Vagina (tissue), 2 donors: ENCODE measurements at regions not wholly inside any gene's neighbourhood (a gene's known extent, or its start where the extent isn't known, plus 50 kb on each side); places are given as distances from the start of the nearest gene placed in this dataset.

Experiments used
- DNase-seq, 2 donors: peaks; one replicate each; pipeline ENCODE4 v3.0.0-alpha.2; 2017; ENCODE audit errors: extremely low spot score in 2 of 2
- H3K27ac ChIP-seq: fragments of 200-600 bp; sonication (generic); one replicate; pipeline ENCODE4 v1.5.1; 2019
- H3K27me3 ChIP-seq: fragments of 200-600 bp; sonication (generic); one replicate; pipeline ENCODE4 v1.5.1; 2019
- H3K36me3 ChIP-seq, 2 donors: fragments of 200-600 bp; sonication (generic); one replicate each; pipeline ENCODE4 v1.5.1; 2017 to 2019
- H3K4me1 ChIP-seq: fragments of 200-600 bp; sonication (generic); one replicate; pipeline ENCODE4 v1.5.1; 2019
- H3K4me3 ChIP-seq, 2 donors: fragments of 200-600 bp; sonication (generic); 1 replicate in 1 of 2; 2 replicates in 1 of 2; pipeline ENCODE4 v1.5.1; 2016 to 2019
- H3K9me3 ChIP-seq: fragments of 200-600 bp; sonication (generic); one replicate; pipeline ENCODE4 v1.5.1; 2019
- POLR2A ChIP-seq, 2 donors: fragments of 450-650 bp; IDR thresholded peaks; one replicate each; pipeline ENCODE4 v1.6.1; 2017; ENCODE audit warnings: antibody characterized with exemption in 2 of 2, mild to moderate bottlenecking in 2 of 2, moderate library complexity in 2 of 2
- POLR2AphosphoS5 ChIP-seq, 2 donors: sonication (generic); formaldehyde crosslinking; IDR thresholded peaks; one replicate each; pipeline ENCODE4 v1.9.0; 2017; ENCODE audit warnings: antibody characterized with exemption in 2 of 2, mild to moderate bottlenecking in 2 of 2, low read depth in 1 of 2; ENCODE audit not compliant: insufficient read depth in 1 of 2
- intact Hi-C: fragments of 100-400 bp; cut with DNase I; formaldehyde crosslinking; loops from one replicate; pipeline ENCODE4 v1.15.1; 2023
- TF ChIP-seq, protein P1 (sequence below), 3 experiments: fragments of 450-650 bp in 2 of 3; fragments of 200-600 bp in 1 of 3; sonication (generic) in 1 of 3; IDR thresholded peaks; one replicate each; pipeline ENCODE4 v1.5.1; 2017 to 2019; ENCODE audit warnings: antibody characterized with exemption in 3 of 3, mild to moderate bottlenecking in 2 of 3, moderate library complexity in 2 of 3

DNA sequence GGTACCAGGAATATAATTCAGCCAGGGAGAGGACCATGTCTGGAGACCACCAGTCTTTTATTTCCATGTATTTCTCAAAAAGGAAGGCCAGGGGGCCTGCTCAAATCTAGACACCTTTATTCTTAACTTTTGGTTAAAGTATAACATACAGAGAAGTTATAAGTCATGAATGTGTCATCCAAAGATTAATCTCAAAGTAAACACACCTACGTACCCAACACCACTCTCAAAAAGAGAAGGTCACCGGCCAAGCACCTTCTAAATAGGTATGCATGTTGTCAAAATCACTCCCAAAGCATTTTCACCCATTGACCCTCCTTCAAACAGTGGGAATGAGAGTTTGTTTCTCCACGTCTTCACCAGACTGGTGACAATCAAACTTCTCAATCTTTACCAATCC lies 60.0 kb upstream of the FZD10 start:
- TF ChIP-seq, protein P1, sequence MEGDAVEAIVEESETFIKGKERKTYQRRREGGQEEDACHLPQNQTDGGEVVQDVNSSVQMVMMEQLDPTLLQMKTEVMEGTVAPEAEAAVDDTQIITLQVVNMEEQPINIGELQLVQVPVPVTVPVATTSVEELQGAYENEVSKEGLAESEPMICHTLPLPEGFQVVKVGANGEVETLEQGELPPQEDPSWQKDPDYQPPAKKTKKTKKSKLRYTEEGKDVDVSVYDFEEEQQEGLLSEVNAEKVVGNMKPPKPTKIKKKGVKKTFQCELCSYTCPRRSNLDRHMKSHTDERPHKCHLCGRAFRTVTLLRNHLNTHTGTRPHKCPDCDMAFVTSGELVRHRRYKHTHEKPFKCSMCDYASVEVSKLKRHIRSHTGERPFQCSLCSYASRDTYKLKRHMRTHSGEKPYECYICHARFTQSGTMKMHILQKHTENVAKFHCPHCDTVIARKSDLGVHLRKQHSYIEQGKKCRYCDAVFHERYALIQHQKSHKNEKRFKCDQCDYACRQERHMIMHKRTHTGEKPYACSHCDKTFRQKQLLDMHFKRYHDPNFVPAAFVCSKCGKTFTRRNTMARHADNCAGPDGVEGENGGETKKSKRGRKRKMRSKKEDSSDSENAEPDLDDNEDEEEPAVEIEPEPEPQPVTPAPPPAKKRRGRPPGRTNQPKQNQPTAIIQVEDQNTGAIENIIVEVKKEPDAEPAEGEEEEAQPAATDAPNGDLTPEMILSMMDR (IDR thresholded peaks at IDR 0.05): no peak
- TF ChIP-seq POLR2A (IDR thresholded peaks at IDR 0.05): no peak
- no peak for TF ChIP-seq POLR2AphosphoS5 (IDR thresholded peaks at IDR 0.05; ENCODE audit: insufficient read depth in 1 of 2, low read depth in 1 of 2)
- intact Hi-C loops: no loop called here
- H3K36me3 ChIP-seq: no peaks in the 10 kb centered on the region
- no peaks in the 10 kb centered on the region for H3K27me3 ChIP-seq
- no peak overlapping the region for H3K4me3 ChIP-seq
- no peak for DNase-seq
- no peaks in the 10 kb centered on the region for H3K9me3 ChIP-seq
- no peak overlapping the region for H3K27ac ChIP-seq
- peaks cover 10% of the 10 kb centered on the region for H3K4me1 ChIP-seq

DNA sequence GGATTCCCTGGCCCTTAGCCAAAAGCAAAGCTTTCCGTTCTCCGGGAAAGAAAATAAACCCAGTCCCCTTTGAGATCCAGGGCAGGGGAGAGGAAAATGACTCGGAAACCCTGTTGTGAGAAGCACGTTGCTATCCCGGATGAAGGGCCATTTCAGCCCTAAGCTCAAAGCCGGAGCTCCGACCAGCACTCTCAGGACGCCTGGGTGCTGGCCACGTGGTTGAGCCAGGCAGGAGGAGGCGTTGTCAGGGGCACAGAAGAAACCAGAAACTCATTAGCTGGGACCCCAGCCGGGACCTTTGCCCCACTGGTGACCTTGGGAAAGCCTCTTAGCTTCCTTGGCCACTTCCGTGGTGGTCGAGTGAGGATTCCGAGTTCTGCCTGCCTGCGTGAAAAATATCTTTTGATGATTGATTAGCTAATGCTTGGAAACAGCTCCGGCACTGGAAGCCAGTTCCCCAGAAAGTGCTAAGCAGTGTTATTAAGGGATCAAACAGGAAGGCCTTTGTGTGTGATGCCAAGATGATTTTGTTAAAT lies 57.6 kb upstream of the FZD10 start:
- Histone ChIP-seq H3K27me3 (no peaks in the 10 kb centered on the region), H3K9me3 (no peaks in the 10 kb centered on the region), H3K4me3 (no peak overlapping the region), H3K36me3 (no peaks in the 10 kb centered on the region), H3K4me1 (peaks cover 10% of the 10 kb centered on the region), H3K27ac (no peak overlapping the region)
- TF ChIP-seq POLR2AphosphoS5 (IDR thresholded peaks at IDR 0.05; ENCODE audit: insufficient read depth in 1 of 2, low read depth in 1 of 2) (no peak), POLR2A (IDR thresholded peaks at IDR 0.05) (no peak)
- TF ChIP-seq, protein P1 (IDR thresholded peaks at IDR 0.05): no peak
- intact Hi-C loops: no loop called here
- no peak for DNase-seq

DNA sequence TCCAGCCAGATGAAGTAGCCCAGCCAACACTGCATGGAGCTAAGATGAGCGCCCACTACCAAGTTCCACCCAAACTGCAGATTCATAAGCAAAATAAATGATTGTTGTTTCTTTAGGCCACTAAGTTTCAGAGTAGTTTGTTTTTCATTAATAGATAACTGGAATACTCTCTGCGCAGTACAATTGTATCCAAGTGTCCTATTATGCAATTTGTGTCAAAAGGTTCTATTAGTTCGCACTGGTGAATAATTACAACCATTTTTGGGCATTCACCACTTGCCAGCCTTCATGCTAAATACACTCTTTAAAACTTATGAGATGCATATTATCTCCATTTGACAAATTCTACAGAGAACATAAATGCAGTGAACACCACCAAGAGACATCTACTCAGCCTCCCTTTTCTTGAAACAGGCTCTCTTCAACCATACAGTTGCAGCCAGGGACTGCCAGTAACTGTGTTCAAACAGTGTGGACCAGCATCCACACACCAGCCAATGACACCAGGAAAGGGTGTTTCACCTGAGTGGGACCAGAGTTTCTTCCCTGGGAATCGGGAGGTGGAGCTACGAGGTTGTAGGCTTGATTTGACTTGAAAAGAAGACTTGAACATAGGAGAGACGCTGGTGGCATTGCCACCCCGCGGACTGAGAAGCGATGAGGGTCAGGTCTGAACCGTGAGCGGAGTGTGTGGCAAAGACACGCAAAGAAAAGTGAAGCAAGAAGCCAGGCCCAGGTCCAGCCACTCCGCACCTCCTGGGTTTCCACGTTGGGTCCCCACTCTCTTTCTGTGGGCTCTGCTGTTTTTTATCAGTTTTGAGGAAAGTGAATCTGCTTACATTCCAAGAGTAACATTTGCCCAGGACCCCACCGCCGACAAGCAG lies 53.0 kb upstream of the FZD10 start:
- no peaks in the 10 kb centered on the region for H3K9me3 ChIP-seq
- H3K27me3 ChIP-seq: no peaks in the 10 kb centered on the region
- TF ChIP-seq, protein P1 (IDR thresholded peaks at IDR 0.05): no peak
- TF ChIP-seq POLR2AphosphoS5 (IDR thresholded peaks at IDR 0.05; ENCODE audit: insufficient read depth in 1 of 2, low read depth in 1 of 2) (no peak), POLR2A (IDR thresholded peaks at IDR 0.05) (no peak)
- H3K27ac ChIP-seq: no peak overlapping the region
- no peak for DNase-seq
- H3K4me3 ChIP-seq: no peak overlapping the region
- H3K4me1 ChIP-seq: peaks cover 7% of the 10 kb centered on the region
- H3K36me3 ChIP-seq: no peaks in the 10 kb centered on the region
- intact Hi-C loops: no loop called here

DNA sequence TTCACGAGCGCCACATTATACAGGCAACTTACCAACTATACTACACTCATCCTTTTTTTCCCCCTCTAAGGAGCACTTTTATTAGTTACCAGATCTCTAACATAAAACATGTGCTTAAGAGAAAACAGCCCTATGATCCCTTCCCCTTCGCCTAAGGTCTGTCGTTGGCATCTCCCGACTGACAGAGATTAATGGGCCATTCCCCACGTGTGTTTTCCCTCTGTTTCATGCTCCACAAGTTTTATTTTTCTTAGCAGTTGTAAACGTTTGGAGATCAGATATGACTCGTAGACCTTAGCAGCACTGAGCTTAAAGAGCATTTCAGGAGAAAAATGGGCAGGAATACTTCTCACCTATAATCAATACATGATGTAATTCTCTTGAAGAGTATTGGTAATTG lies 51.4 kb upstream of the FZD10 start:
- intact Hi-C loops: no loop called here
- Histone ChIP-seq H3K4me1 (no peaks in the 10 kb centered on the region), H3K36me3 (no peaks in the 10 kb centered on the region), H3K27me3 (no peaks in the 10 kb centered on the region), H3K9me3 (no peaks in the 10 kb centered on the region), H3K4me3 (no peak overlapping the region), H3K27ac (no peak overlapping the region)
- no peak for DNase-seq
- TF ChIP-seq, protein P1 (IDR thresholded peaks at IDR 0.05): no peak

DNA sequence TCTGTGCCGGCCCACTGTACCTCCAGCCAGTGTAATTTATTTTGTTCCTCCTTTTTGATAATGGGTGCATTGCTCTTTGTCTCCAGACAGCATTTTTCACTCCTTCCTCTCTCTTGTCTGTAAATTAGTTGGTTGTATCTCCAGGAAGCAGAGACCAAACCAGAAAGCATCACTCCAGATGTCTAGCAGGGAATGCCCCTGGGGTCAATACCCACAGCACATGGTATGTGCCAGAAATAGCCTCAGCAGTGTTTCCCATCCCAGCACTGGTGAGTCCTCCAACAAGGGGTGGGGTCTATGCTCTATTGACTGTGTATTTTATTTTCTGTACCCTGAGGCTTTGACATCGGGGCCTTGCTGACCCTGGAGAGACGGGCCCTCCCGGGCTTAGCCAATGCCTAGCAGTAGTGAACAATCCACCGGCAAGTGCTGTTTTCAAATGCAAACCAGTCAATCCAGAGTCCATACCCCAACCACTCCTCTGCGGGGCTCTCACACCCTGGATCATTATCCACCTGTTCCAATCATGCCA lies 50.2 kb upstream of the FZD10 start:
- DNase-seq: no peak
- no peaks in the 10 kb centered on the region for H3K27me3 ChIP-seq
- H3K27ac ChIP-seq: no peak overlapping the region
- no peaks in the 10 kb centered on the region for H3K9me3 ChIP-seq
- intact Hi-C loops: no loop called here
- no peak overlapping the region for H3K4me3 ChIP-seq
- no peaks in the 10 kb centered on the region for H3K36me3 ChIP-seq
- TF ChIP-seq, protein P1 (IDR thresholded peaks at IDR 0.05): no peak
- TF ChIP-seq POLR2A (IDR thresholded peaks at IDR 0.05) (no peak), POLR2AphosphoS5 (IDR thresholded peaks at IDR 0.05; ENCODE audit: insufficient read depth in 1 of 2, low read depth in 1 of 2) (no peak)
- no peaks in the 10 kb centered on the region for H3K4me1 ChIP-seq
